ENCODE measurements at regions not wholly inside any gene's neighbourhood (a gene's known extent, or its start where the extent isn't known, plus 50 kb on each side); places are given as distances from the start of the nearest gene placed in this dataset.

- Histone ChIP-seq H3K9me3 (ENCODE audit: low read length) (no peaks in the 10 kb centered on the region), H3K4me1 (ENCODE audit: insufficient read depth, low read length, severe bottlenecking) (no peaks in the 10 kb centered on the region), H3K4me3 (ENCODE audit: low read depth, low read length, poor library complexity, severe bottlenecking) (no peak overlapping the region), H2AFZ (ENCODE audit: low read length) (no peak overlapping the region), H3K9me2 (ENCODE audit: low read depth, low read length) (no peaks in the 10 kb centered on the region), H3K4me2 (ENCODE audit: low read length) (no peak overlapping the region), H4K20me1 (ENCODE audit: insufficient read depth, low read length) (no peaks in the 10 kb centered on the region), H3K9ac (ENCODE audit: low read length) (no peak overlapping the region), H3K27ac (ENCODE audit: low read depth, low read length, poor library complexity, severe bottlenecking) (no peak overlapping the region), H3K36me3 (ENCODE audit: insufficient read depth, low read length) (no peaks in the 10 kb centered on the region), H3K79me2 (ENCODE audit: insufficient read depth, low read length) (no peaks in the 10 kb centered on the region), H3K27me3 (ENCODE audit: insufficient read depth, low read length) (no peaks in the 10 kb centered on the region), H3F3A (ENCODE audit: insufficient read depth, low read length) (no peaks in the 10 kb centered on the region)
- TF ChIP-seq CTCF (IDR thresholded peaks at IDR 0.05; ENCODE audit: low read length) (no peak), EZH2 (IDR thresholded peaks at IDR 0.05; ENCODE audit: borderline replicate concordance, low read length) (no peak)
Measured at GRCh38 chr16:9270424-9270823, 179.0 kb downstream of the HAPSTR1 start.

- no peak overlapping the region for H2AFZ ChIP-seq (ENCODE audit: low read length)
- H3K9me2 ChIP-seq (ENCODE audit: low read depth, low read length): no peaks in the 10 kb centered on the region
- no peaks in the 10 kb centered on the region for H3F3A ChIP-seq (ENCODE audit: insufficient read depth, low read length)
- no peaks in the 10 kb centered on the region for H3K79me2 ChIP-seq (ENCODE audit: insufficient read depth, low read length)
- no peak for TF ChIP-seq CTCF (IDR thresholded peaks at IDR 0.05; ENCODE audit: low read length)
- TF ChIP-seq EZH2 (IDR thresholded peaks at IDR 0.05; ENCODE audit: borderline replicate concordance, low read length): no peak
- H3K9ac ChIP-seq (ENCODE audit: low read length): no peak overlapping the region
- no peaks in the 10 kb centered on the region for H3K4me1 ChIP-seq (ENCODE audit: insufficient read depth, low read length, severe bottlenecking)
- H3K27ac ChIP-seq (ENCODE audit: low read depth, low read length, poor library complexity, severe bottlenecking): no peak overlapping the region
- H4K20me1 ChIP-seq (ENCODE audit: insufficient read depth, low read length): no peaks in the 10 kb centered on the region
- no peaks in the 10 kb centered on the region for H3K27me3 ChIP-seq (ENCODE audit: insufficient read depth, low read length)
- no peak overlapping the region for H3K4me2 ChIP-seq (ENCODE audit: low read length)
- no peaks in the 10 kb centered on the region for H3K36me3 ChIP-seq (ENCODE audit: insufficient read depth, low read length)
- H3K4me3 ChIP-seq (ENCODE audit: low read depth, low read length, poor library complexity, severe bottlenecking): no peak overlapping the region
- no peaks in the 10 kb centered on the region for H3K9me3 ChIP-seq (ENCODE audit: low read length)
Measured at GRCh38 chr16:9270941-9271340, 179.5 kb downstream of the HAPSTR1 start.

- no peak overlapping the region for H3K4me2 ChIP-seq (ENCODE audit: low read length)
Measured at GRCh38 chr16:9271841-9272240, 180.4 kb downstream of the HAPSTR1 start.

More at GRCh38 chr16:9271841-9272240, 180.4 kb downstream of the HAPSTR1 start:
- no peaks in the 10 kb centered on the region for H3K79me2 ChIP-seq (ENCODE audit: insufficient read depth, low read length)
- H2AFZ ChIP-seq (ENCODE audit: low read length): no peak overlapping the region
- TF ChIP-seq EZH2 (IDR thresholded peaks at IDR 0.05; ENCODE audit: borderline replicate concordance, low read length): no peak
- TF ChIP-seq CTCF (IDR thresholded peaks at IDR 0.05; ENCODE audit: low read length): no peak
- no peaks in the 10 kb centered on the region for H3K9me2 ChIP-seq (ENCODE audit: low read depth, low read length)
- H3K9ac ChIP-seq (ENCODE audit: low read length): no peak overlapping the region
- no peaks in the 10 kb centered on the region for H3K9me3 ChIP-seq (ENCODE audit: low read length)
- H3K27ac ChIP-seq (ENCODE audit: low read depth, low read length, poor library complexity, severe bottlenecking): no peak overlapping the region
- H3F3A ChIP-seq (ENCODE audit: insufficient read depth, low read length): no peaks in the 10 kb centered on the region
- H4K20me1 ChIP-seq (ENCODE audit: insufficient read depth, low read length): no peaks in the 10 kb centered on the region
- no peaks in the 10 kb centered on the region for H3K4me1 ChIP-seq (ENCODE audit: insufficient read depth, low read length, severe bottlenecking)
- H3K27me3 ChIP-seq (ENCODE audit: insufficient read depth, low read length): no peaks in the 10 kb centered on the region
- no peak overlapping the region for H3K4me3 ChIP-seq (ENCODE audit: low read depth, low read length, poor library complexity, severe bottlenecking)
- H3K36me3 ChIP-seq (ENCODE audit: insufficient read depth, low read length): no peaks in the 10 kb centered on the region

Measured in OCI-LY1 (cell line).